ENCODE measurements at regions not wholly inside any gene's neighbourhood (a gene's known extent, or its start where the extent isn't known, plus 50 kb on each side); places are given as distances from the start of the nearest gene placed in this dataset.
A peak's percentile ranks its signal among the peaks of the same experiment; 100 is the strongest.

- Mint-ChIP-seq H3K27me3 (ENCODE audit: low read depth) (no peaks in the 10 kb centered on the region), H3K4me1 (peaks cover 25 to 26% of the 10 kb centered on the region in 2 experiments), H3K9me3 (peaks cover 10 to 11% of the 10 kb centered on the region in 2 experiments), H3K27ac (peak overlapping the region; percentile 70 to 84 (median 81); a peak in 5 of 7 replicates), H3K36me3 (ENCODE audit: insufficient read depth in 1 of 3, low read depth in 3 of 3) (peaks cover 3 to 10% (median 4%) of the 10 kb centered on the region in 3 experiments; a peak in 6 of 7 replicates), H3K4me3 (no peak overlapping the region; a peak in 1 of 5 replicates)
- no peak for DNase-seq
- Histone ChIP-seq H3K9ac (ENCODE audit: extremely low read depth, insufficient read length, low read length) (no peak overlapping the region), H2AFZ (ENCODE audit: low read length) (no peak overlapping the region), H3K9me3 (ENCODE audit: control insufficient read depth, low read depth, low read length) (no peaks in the 10 kb centered on the region), H4K8ac (replicated peaks; ENCODE audit: insufficient read length, low read depth, low read length) (no peak overlapping the region), H2AK5ac (ENCODE audit: insufficient read length, low read length) (no peak overlapping the region), H3K27ac (ENCODE audit: insufficient read length, low read depth, low read length) (no peak overlapping the region), H2BK15ac (ENCODE audit: low read depth, low read length) (no peak overlapping the region), H2BK5ac (ENCODE audit: insufficient read length, low read length) (no peak overlapping the region), H3K4ac (ENCODE audit: low read depth, low read length) (no peak overlapping the region), H4K91ac (ENCODE audit: insufficient read length, low read depth, low read length) (no peak overlapping the region), H3T11ph (ENCODE audit: low read length) (no peak overlapping the region), H3K14ac (ENCODE audit: insufficient read depth, low read length) (no peak overlapping the region), H3K4me1 (ENCODE audit: insufficient read depth, low read length) (peaks cover 8% of the 10 kb centered on the region), H3K18ac (ENCODE audit: insufficient read length, low read depth, low read length) (no peak overlapping the region), H3K4me2 (ENCODE audit: insufficient read depth, insufficient read length, low read length) (no peak overlapping the region), H3K27me3 (ENCODE audit: insufficient read depth, low read length) (no peaks in the 10 kb centered on the region), H2BK20ac (ENCODE audit: low read depth, low read length, poor library complexity, severe bottlenecking) (no peak overlapping the region), H3K23me2 (ENCODE audit: insufficient read length, low read depth, low read length, poor library complexity, severe bottlenecking) (no peaks in the 10 kb centered on the region), H4K5ac (ENCODE audit: insufficient read length, low read depth, low read length) (no peak overlapping the region), H2BK12ac (ENCODE audit: insufficient read length, low read depth, low read length) (no peak overlapping the region), H3K23ac (ENCODE audit: insufficient read length, low read depth, low read length) (no peak overlapping the region), H3K79me1 (ENCODE audit: insufficient read depth, low read depth, low read length, poor library complexity, severe bottlenecking) (no peaks in the 10 kb centered on the region), H4K20me1 (ENCODE audit: control insufficient read depth, insufficient read depth, insufficient read length) (no peaks in the 10 kb centered on the region), H3K79me2 (ENCODE audit: insufficient read depth, low read length) (no peaks in the 10 kb centered on the region), H3K56ac (ENCODE audit: insufficient read length, low read depth, low read length) (no peak overlapping the region), H2BK120ac (ENCODE audit: low read depth, low read length, poor library complexity, severe bottlenecking) (no peak overlapping the region)
- WGBS (ENCODE audit: extremely low coverage, insufficient read length, low lambda C conversion rate): no CpG with 5 or more reads among the region's 7 CpGs
- no peak for TF ChIP-seq CTCF (conservative IDR thresholded peaks at IDR 0.05)
Observed at GRCh38 chr10:4240608-4241197, 455.7 kb upstream of the KLF6 start.
